HCT116 (cell line): ENCODE measurements at regions not wholly inside any gene's neighbourhood (a gene's known extent, or its start where the extent isn't known, plus 50 kb on each side); places are given as distances from the start of the nearest gene placed in this dataset.

Experiments
- CEBPB ChIP-seq: IDR thresholded peaks from 2 replicates; pipeline ENCODE4 v1.6.1; 2012; ENCODE audit warnings: low read depth
- CTCF ChIP-seq, 3 experiments: fragments of 200-600 bp in 1 of 3; sonication (generic) in 1 of 3; IDR thresholded peaks in 2 of 3; conservative IDR thresholded peaks in 1 of 3; 2 replicates each; pipeline ENCODE4 v1.5.1; 2012 to 2017; ENCODE audit warnings: low read depth in 2 of 3, low read length in 2 of 3, antibody characterized with exemption in 1 of 3, borderline replicate concordance in 1 of 3, control low read depth in 1 of 3, mild to moderate bottlenecking in 1 of 3, mixed read lengths in 1 of 3, mixed run types in 1 of 3, moderate library complexity in 1 of 3; ENCODE audit not compliant: insufficient read depth in 1 of 3
- EGR1 ChIP-seq: IDR thresholded peaks from 2 replicates; pipeline ENCODE4 v1.6.1; 2012; ENCODE audit warnings: low read depth
- POLR2A ChIP-seq: IDR thresholded peaks from 2 replicates; pipeline ENCODE4 v1.7.0; 2011; ENCODE audit warnings: borderline replicate concordance; ENCODE audit not compliant: insufficient read depth, insufficient read length; ENCODE audit errors: extremely low read depth
- RAD21 ChIP-seq: IDR thresholded peaks from 2 replicates; pipeline ENCODE4 v1.6.1; 2012; ENCODE audit warnings: low read depth, mild to moderate bottlenecking
- REST ChIP-seq: IDR thresholded peaks from 2 replicates; pipeline ENCODE4 v1.6.1; 2012; ENCODE audit warnings: low read depth
- TCF7L2 ChIP-seq: IDR thresholded peaks from 2 replicates; pipeline ENCODE4 v1.7.0; 2011; ENCODE audit warnings: borderline replicate concordance, inconsistent platforms; ENCODE audit not compliant: insufficient read depth, insufficient read length; ENCODE audit errors: extremely low read depth
- TF ChIP-seq, protein P1 (sequence below): IDR thresholded peaks from 2 replicates; pipeline ENCODE4 v1.6.1; 2012
- TF ChIP-seq, protein P2 (sequence below): IDR thresholded peaks from 2 replicates; pipeline ENCODE4 v1.6.1; 2012

DNA sequence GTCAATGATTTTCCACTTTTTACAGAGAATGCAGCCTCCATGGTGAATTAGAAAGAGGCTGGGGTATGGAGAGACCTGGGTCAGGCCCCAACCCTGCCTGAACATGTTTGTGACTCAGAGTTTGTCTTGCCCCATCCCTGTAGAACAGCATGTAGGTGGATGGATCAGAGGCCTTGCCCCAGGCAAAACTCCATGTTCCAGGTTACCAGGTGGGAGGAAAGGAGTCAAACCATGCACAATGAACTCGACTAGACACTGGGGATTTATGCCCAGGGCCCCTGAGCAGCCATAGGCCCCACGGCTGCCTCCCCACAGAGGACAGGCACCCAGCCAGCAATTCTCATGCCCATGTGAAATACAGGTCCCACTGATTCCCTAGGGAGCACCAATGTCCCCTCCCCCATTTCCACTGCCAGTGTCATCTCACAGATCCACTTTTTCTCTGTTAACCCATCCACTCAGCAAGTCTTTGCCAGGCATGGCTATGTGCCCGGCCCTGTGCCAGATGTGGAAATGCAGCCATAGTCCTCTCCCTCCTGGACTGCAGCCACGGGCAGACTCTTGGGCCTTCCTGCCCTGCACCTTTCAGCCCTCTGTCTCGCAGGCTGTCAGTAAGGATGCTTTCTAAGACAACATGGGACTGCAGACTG is 737.8 kb upstream of the HS6ST1 start:
- TF ChIP-seq EGR1 (no peak), TCF7L2 (no peak), CTCF (IDR thresholded peaks at IDR 0.05 in 2 of 3, conservative IDR thresholded peaks at IDR 0.05 in 1 of 3; ENCODE audit: borderline replicate concordance in 1 of 3, insufficient read depth in 1 of 3, low read depth in 2 of 3, low read length in 2 of 3) (no peak), RAD21 (no peak), CEBPB (no peak), POLR2A (no peak), REST (no peak)
- TF ChIP-seq, protein P1, sequence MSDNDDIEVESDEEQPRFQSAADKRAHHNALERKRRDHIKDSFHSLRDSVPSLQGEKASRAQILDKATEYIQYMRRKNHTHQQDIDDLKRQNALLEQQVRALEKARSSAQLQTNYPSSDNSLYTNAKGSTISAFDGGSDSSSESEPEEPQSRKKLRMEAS, result no peak
- TF ChIP-seq, protein P2, sequence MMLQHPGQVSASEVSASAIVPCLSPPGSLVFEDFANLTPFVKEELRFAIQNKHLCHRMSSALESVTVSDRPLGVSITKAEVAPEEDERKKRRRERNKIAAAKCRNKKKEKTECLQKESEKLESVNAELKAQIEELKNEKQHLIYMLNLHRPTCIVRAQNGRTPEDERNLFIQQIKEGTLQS, result no peak
